NCI-H2196 (cell line): ENCODE measurements at regions not wholly inside any gene's neighbourhood (a gene's known extent, or its start where the extent isn't known, plus 50 kb on each side); places are given as distances from the start of the nearest gene placed in this dataset.

ENCODE experiments used
- DNase-seq: peaks from one replicate; lab custom pipeline; 2025; ENCODE audit not compliant: unreplicated experiment; lab: John Stamatoyannopoulos, UW

- DNase-seq = no peak
Measured at GRCh38 chr1:81409262-81409661, 391.5 kb upstream of the ADGRL2 start.

- no peak for DNase-seq
Measured at GRCh38 chr1:81408419-81408818, 392.3 kb upstream of the ADGRL2 start.

- peak; percentile 46 for DNase-seq
Measured at GRCh38 chr1:81407000-81407821, 393.5 kb upstream of the ADGRL2 start.

DNA sequence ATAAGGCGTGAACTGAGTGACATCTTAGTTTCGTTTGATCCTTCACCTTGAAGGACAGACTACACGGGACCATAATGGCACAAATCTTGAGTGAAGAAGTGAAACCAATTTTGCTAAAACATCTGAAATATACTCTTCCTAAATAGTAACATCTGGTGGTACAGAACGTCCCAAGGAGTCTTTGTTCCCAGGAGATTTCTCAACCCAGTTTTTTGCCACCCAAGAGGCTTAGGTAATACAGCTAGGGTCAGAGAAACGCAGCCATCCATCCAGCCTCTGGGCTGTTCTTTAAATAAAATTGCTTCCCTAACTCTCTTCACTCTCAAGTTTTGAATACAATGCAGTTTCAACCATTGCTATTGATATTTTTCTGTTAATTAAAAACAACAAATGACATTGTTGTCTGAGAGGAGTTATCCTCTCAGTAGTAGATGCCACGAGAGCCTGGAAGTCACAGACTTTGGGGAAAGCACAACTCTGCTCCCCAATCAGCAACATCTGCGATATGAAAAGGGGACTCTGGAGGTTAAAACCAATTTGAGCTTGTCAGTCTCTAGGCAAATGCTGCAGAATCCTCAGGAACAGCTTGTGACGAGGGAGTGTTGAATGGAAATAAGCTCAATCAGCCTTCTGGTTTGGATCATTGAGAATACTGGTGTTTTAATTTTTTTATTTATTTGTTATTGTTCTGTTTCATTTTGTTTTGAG lies 394.3 kb upstream of the ADGRL2 start:
- DNase-seq = no peak

DNA sequence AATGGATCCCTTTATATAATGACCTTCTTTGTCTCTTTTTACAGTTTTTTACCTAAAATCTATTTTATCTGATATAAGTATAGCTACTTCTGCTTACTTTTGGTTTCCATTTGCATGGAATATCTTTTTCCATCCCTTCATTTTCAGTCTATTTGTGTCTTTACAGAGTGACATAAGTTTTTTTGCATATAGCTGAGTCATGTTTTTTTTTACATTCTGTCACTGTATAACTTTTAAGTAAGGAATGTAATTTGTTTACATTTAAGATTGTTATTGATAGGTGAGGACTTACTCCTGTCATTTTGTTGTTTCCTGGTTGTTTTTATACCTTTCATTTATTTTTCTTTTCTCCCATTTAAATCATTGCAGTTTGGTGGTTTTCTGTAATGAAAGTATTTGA lies 402.7 kb upstream of the ADGRL2 start:
- DNase-seq = no peak

- DNase-seq = no peak
Measured at GRCh38 chr1:81392526-81393226, 408.1 kb upstream of the ADGRL2 start.

DNA sequence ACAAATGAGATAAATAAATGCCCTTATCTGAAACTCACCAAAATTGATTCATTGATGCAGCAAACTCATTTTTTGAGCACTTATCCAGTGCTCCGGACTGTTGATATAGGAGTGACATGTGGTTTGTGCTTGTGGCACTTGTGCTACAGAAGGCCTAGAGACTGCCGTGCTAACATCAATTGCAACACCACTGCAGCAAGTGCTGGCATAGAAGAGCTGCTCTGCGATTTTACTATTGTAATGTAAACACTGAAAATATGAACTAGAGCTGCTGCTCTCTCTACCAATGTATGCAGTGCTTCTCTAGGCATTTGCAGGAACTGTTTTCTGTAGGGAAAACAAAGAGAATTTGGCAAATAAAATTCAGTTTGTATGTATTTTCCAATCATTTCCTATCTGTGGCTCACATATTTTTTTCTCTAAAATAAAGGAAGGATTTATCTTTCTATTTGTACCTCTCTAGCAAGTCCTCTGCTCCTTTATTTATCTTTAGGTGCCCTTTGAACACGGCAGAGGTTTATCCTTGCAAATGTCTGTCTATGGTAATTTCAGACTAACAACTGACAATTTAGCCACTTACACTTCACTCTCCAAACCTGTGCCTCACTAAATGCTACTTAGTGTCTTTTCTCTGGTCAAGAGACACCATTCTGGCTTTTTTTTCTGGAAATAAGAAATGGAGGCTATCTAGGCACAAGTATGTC lies 409.5 kb upstream of the ADGRL2 start:
- no peak for DNase-seq

- DNase-seq = no peak
Measured at GRCh38 chr1:81388435-81388834, 412.3 kb upstream of the ADGRL2 start.

GRCh38 chr1:81387446-81387845 lies 413.3 kb upstream of the ADGRL2 start:
- no peak for DNase-seq

- DNase-seq = no peak
Measured at GRCh38 chr1:81382561-81382960, 418.2 kb upstream of the ADGRL2 start.

DNA sequence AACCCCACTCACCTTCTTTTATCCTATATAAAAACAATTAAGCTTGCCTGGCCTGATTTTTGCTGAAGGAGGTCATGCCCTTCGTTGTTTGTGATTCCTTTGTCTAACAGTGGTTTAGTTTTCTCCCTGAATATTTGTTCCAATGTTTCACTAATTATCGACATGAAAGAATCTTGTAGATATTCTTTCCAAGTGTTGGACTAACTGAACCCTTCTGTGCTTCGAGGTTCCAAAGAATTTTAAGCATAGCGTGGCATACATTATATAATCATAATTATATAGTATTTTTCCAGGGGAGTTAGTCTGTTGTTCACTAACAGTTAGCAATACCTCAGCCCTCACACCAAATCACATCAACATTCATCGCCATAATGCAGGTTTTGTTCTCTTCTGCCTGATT lies 418.9 kb upstream of the ADGRL2 start:
- DNase-seq = no peak

GRCh38 chr1:81380436-81380835 lies 420.3 kb upstream of the ADGRL2 start:
- no peak for DNase-seq

GRCh38 chr1:81379430-81379829 lies 421.3 kb upstream of the ADGRL2 start:
- DNase-seq = no peak

DNA sequence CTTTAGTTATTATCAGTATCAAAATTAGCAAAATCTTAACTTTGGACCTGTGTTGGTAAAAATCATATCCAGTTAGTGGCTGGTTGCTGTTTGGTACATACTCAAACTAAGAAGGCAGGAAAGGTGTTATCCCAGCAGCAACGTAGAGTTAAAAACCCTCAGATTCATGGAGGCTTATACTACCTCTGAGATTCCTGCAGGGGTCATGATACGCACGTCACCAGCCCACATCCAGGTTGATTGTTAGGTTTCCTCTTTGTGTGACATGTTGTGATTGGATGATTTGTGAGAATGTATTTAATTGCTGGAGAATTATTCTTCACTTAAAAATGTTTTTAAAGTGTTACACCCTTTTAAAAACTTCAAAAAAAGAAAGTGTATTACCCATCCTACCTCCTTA lies 423.3 kb upstream of the ADGRL2 start:
- DNase-seq = no peak

DNA sequence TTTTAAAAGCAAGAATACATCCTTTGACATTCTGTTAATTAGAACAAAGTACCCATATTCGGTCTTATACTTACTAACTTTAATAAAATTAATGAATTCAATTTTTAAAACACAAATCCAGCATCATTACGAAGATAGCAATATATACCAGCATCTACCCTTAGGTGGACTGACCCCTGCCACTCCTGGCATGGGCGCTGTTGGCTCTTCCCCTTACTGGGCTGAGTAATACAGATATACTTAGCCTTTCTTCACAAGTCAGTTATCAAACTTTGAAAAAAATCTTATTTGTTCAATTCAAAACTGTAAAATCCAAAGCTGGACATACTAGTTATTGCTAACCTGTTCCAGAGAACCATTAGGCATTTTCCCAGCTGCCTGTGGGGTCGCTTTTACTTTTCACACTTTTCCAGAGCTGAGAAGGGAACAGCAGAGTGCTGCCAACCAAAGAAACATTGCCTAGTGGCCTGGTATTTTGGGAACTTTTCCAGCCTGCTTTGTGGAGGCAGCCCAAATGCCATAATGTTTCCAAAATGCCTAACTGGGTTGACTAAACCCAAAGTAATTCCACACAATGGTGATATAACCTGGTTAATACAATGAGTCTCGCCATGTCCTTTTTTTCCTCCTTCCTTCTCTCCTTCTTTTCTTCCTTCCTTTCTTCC lies 424.7 kb upstream of the ADGRL2 start:
- DNase-seq = no peak

GRCh38 chr1:81374481-81374880 lies 426.3 kb upstream of the ADGRL2 start:
- DNase-seq = no peak

GRCh38 chr1:81371864-81372263 lies 428.9 kb upstream of the ADGRL2 start:
- no peak for DNase-seq

- DNase-seq = no peak
Measured at GRCh38 chr1:81369833-81370232, 430.9 kb upstream of the ADGRL2 start.

DNA sequence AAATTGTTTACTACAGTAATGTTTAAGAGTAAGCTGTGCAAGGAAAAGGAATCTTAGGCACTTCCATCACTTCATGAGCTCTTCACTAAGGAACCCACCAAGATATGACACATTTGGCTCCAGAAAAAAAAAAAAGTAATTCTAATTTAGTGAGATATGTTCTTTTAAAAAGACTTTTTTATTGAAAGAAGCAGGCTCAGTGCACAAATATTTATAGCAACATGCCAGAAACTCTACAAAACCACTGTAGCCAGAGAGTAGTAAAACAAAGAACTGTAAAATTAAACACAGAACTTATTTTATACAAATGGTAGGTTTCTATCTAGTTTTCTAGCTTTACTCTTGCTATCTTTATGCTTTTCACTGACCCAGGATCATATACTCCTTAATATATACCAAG lies 434.6 kb upstream of the ADGRL2 start:
- DNase-seq = no peak

- no peak for DNase-seq
Measured at GRCh38 chr1:81364088-81364487, 436.6 kb upstream of the ADGRL2 start.

GRCh38 chr1:81358151-81358550 lies 442.6 kb upstream of the ADGRL2 start:
- no peak for DNase-seq
